Right lobe of liver (tissue), 6 donors: ENCODE measurements at regions not wholly inside any gene's neighbourhood (a gene's known extent, or its start where the extent isn't known, plus 50 kb on each side); places are given as distances from the start of the nearest gene placed in this dataset.
"Not testable (repeated sequence)": the region's sequence is repeated elsewhere in the genome, so short reads cannot be mapped to it uniquely, and the experiment has no call there.

ENCODE experiments used
- ATAC-seq, 4 donors: fragments of 200-7000 bp; cut with Tn5 transposase; one replicate each; pipeline ENCODE4 v1.9.1; 2020; ENCODE audit warnings: mild to moderate bottlenecking in 4 of 4, moderate library complexity in 4 of 4
- DNase-seq, 3 donors: peaks; one replicate each; pipeline ENCODE4 v3.0.0-alpha.2; 2020
- H3K27ac ChIP-seq, 3 donors: fragments of 200-600 bp; one replicate each; pipeline ENCODE4 v1.8.0; 2022
- H3K27me3 ChIP-seq, 2 donors: fragments of 200-600 bp; one replicate each; pipeline ENCODE4 v1.8.0; 2022
- H3K36me3 ChIP-seq, 4 donors: fragments of 200-600 bp; sonication (generic) in 1 of 4; one replicate each; pipeline versions ENCODE4 v1.5.1 to v1.8.0; 2017 to 2022; ENCODE audit warnings: control low read depth in 1 of 4
- H3K4me1 ChIP-seq, 4 donors: fragments of 200-600 bp; sonication (generic) in 1 of 4; one replicate each; pipeline versions ENCODE4 v1.5.1 to v1.8.0; 2017 to 2022; ENCODE audit warnings: control low read depth in 1 of 4
- H3K4me3 ChIP-seq, 3 donors: fragments of 200-600 bp; one replicate each; pipeline ENCODE4 v1.8.0; 2022
- H3K9me3 ChIP-seq, 4 donors: fragments of 200-600 bp; sonication (generic) in 1 of 4; one replicate each; pipeline versions ENCODE4 v1.5.1 to v1.8.0; 2017 to 2022; ENCODE audit warnings: control low read depth in 1 of 4
- POLR2A ChIP-seq: fragments of 450-650 bp; IDR thresholded peaks from one replicate; pipeline ENCODE4 v1.6.1; 2017; ENCODE audit warnings: antibody characterized with exemption, mild to moderate bottlenecking
- WGBS: methylation state at CpG from one replicate; pipeline ENCODE4 v1.1.6; 2018; ENCODE audit warnings: low coverage, low lambda C conversion rate; ENCODE audit not compliant: insufficient coverage; ENCODE audit errors: missing lambda C conversion rate; 5-methylcytosine and 5-hydroxymethylcytosine counted together
- intact Hi-C, 2 donors: fragments of 100-400 bp; cut with DNase I; formaldehyde crosslinking; loops; one replicate each; pipeline versions ENCODE4 v1.11.2 to v1.14.1; 2022
- TF ChIP-seq, protein P1 (sequence below), 4 donors: fragments of 200-600 bp in 3 of 4; fragments of 450-650 bp in 1 of 4; IDR thresholded peaks; one replicate each; pipeline versions ENCODE4 v1.5.1 to v1.8.0; 2016 to 2022; ENCODE audit warnings: antibody characterized with exemption in 4 of 4, mild to moderate bottlenecking in 2 of 4
- donor health status: DM: no; HTN: yes; CAD: no.
- donor health status: DM: no; HTN: no; CAD: no.
- donor health status: DM: no; HTN: no; CAD: no.
- donor health status: DM: no; HTN: yes; CAD: no.
- donor health status: DM: no; HTN: yes; CAD: no.

DNA sequence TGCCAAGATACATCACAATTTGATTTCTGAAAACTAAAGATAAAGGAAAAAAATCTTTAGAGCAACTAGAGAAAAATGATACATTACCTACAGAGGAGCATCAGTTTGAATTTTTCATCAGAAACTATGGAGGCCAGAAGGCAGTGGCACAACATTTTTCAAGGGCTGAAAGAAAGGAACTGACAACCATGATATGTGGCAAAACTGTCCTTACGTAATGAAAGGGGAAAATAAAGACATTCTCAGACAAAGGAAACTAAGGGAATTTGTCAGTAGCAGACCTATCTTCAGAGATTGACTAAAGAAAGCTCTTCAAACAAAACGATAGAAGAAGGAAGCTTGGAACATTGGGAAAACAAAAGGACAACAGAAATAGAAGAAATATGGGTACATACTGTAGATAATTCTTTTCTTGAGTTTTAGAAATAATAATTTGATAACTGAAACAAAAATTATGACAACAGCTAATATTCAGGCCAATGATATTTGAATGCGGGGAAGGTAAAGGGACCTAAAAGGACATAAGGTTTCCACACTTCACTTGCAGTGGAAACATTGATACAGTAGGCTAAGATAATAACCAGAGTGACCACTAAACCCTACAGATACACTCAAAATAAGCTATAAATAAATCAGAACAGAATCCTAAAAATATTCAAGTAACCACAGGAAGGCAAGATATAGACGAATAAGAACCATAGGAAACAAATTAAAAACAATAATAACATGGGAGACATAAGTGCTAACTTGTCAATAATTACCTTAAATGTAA, 70.0 kb upstream of the NPAS2 start:
- Histone ChIP-seq H3K9me3 (no peaks in the 10 kb centered on the region), H3K4me3 (no peak overlapping the region), H3K36me3 (no peaks in the 10 kb centered on the region), H3K4me1 (peaks cover 0 to 34% (median 5%) of the 10 kb centered on the region in 4 donors), H3K27ac (no peak overlapping the region), H3K27me3 (no peaks in the 10 kb centered on the region)
- DNase-seq: no peak
- intact Hi-C loops: no loop called here
- ATAC-seq: no peak
- TF ChIP-seq, protein P1, sequence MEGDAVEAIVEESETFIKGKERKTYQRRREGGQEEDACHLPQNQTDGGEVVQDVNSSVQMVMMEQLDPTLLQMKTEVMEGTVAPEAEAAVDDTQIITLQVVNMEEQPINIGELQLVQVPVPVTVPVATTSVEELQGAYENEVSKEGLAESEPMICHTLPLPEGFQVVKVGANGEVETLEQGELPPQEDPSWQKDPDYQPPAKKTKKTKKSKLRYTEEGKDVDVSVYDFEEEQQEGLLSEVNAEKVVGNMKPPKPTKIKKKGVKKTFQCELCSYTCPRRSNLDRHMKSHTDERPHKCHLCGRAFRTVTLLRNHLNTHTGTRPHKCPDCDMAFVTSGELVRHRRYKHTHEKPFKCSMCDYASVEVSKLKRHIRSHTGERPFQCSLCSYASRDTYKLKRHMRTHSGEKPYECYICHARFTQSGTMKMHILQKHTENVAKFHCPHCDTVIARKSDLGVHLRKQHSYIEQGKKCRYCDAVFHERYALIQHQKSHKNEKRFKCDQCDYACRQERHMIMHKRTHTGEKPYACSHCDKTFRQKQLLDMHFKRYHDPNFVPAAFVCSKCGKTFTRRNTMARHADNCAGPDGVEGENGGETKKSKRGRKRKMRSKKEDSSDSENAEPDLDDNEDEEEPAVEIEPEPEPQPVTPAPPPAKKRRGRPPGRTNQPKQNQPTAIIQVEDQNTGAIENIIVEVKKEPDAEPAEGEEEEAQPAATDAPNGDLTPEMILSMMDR (IDR thresholded peaks at IDR 0.05): no peak
- TF ChIP-seq POLR2A: no peak
- 76% methylated on average over 4 of the region's 4 CpGs for WGBS

DNA sequence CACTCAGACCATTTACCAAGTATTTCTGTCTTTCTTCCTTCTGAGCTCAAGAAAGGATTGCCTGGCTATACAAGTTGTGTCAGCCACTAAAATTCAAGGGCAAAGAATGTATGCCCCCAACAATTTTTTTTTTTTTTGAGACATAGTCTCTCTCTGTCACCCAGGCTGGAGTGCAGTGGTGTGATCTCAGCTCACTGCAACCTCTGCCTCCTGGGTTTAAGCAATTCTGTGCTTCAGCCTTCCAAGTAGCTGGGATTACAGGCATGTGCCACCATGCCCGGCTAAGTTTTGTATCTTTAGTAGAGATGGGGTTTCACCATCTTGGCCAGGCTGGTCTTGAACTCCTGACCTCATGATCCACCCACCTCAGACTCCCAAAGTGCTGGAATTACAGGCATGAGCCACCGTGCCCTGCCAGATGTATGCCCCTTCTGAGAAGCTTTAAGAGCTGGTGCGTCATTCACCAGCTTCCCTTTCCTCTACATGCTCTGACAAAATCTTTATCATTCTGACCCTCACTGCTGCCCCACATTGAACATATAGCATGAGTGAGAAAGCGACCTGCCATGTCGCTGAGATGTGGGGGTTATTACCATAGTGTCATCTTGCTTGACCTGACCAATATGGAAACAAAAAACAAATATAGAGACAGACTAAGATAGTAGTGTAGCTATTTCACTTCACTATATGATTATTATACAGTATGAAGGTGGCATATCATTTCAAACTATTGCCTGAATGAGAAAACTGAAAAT, 67.9 kb upstream of the NPAS2 start:
- H3K4me3 ChIP-seq, H3K36me3 ChIP-seq, H3K27me3 ChIP-seq, ATAC-seq, H3K9me3 ChIP-seq, H3K27ac ChIP-seq, intact Hi-C loops, DNase-seq: not testable (repeated sequence)
- H3K4me1 ChIP-seq: peaks cover 0 to 22% (median 0%) of the 10 kb centered on the region in 4 donors
- WGBS: 64% methylated on average over 4 of the region's 5 CpGs

DNA sequence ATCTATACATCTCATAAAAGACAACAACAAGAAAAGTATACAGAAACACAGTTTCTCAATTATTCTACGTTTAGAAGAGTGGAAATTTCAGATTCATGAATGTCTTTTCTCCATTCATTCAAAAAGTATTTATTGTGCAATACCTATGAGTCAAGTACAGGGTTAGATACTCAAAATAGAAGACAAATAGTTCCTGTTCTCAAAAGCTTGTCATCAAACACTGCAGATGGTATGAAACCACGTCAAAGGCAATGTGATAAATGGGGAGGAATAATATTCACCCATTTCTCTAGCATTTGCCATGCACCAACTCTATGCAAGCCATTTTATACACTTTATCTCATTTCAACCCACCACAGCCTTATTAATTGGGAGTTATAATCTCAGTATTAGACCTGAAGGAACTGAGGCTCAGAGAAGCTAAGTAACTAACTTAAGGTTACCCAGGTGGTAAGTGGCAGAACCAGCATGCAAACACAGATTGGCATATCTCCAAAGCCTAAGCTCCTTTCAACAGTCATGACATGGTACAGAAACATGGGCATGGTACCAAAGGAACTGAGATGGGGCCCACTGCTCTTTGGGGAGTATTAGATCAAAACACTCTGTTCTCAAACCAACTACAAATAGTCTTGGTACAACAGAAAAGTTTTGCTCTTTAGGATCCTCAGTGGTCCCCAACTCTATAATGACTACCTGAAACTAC, 67.2 kb upstream of the NPAS2 start:
- 2% methylated on average over 2 of the region's 2 CpGs for WGBS
- peak; percentile 33 to 84 (median 70) for ATAC-seq
- Histone ChIP-seq H3K9me3 (no peaks in the 10 kb centered on the region), H3K27me3 (no peaks in the 10 kb centered on the region), H3K4me1 (peaks cover 0 to 22% (median 0%) of the 10 kb centered on the region in 4 donors), H3K4me3 (no peak overlapping the region), H3K27ac (no peak overlapping the region), H3K36me3 (no peaks in the 10 kb centered on the region)
- DNase-seq: no peak
- intact Hi-C loops: no loop called here
- no peak for TF ChIP-seq POLR2A
- TF ChIP-seq, protein P1 (IDR thresholded peaks at IDR 0.05): no peak

DNA sequence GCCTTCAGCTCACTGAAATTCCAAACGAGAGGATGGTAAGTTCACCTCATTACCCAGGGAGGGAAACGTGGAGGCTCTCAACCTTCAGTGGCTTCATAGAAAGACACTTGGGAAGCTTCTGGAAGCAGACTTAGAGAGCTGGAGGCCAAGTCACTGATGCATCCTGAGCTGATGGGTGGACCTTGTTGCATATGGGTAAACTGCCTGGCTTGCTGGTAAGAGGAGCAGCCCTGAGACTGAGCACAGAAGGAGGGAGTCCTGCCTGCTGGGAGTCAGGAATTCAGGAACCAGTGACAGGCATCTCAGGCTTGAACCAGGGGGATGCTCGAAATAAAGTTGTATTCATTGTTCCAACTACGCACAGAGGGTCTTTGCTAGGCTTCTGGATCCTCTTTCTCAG, 66.5 kb upstream of the NPAS2 start:
- no peak for DNase-seq
- 82% methylated on average over 3 of the region's 4 CpGs for WGBS
- H3K36me3 ChIP-seq: no peaks in the 10 kb centered on the region
- H3K4me1 ChIP-seq: peaks cover 0 to 22% (median 0%) of the 10 kb centered on the region in 4 donors
- intact Hi-C loops: no loop called here
- H3K9me3 ChIP-seq: no peaks in the 10 kb centered on the region
- no peak overlapping the region for H3K27ac ChIP-seq
- no peaks in the 10 kb centered on the region for H3K27me3 ChIP-seq
- H3K4me3 ChIP-seq: no peak overlapping the region
- no peak for ATAC-seq
- no peak for TF ChIP-seq POLR2A
- TF ChIP-seq, protein P1 (IDR thresholded peaks at IDR 0.05): no peak

DNA sequence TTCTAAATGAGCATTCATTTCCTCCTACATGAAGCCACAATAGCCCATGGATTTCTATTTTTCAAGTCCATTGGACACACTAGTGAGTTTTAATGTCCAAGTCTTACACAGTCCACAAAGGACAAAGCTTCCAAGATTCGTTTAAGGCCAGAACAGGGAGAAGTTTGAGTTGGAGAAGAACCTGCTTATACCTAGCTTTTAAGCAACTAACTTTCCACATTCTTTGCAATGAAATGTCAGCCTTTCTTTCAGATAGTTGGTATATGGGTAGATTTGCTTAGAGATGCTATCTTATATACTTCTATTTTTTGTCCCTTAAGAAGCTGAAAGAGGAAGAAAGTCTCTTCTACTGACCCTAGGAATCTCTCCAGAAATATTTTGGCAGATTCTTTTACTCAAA, 66.1 kb upstream of the NPAS2 start:
- ATAC-seq: no peak
- intact Hi-C loops: no loop called here

More for the DNA sequence above, 66.1 kb upstream of the NPAS2 start:
- no peak overlapping the region for H3K27ac ChIP-seq
- H3K27me3 ChIP-seq: no peaks in the 10 kb centered on the region
- 36% methylated on average over 1 of the region's 1 CpG for WGBS
- no peak for TF ChIP-seq POLR2A
- TF ChIP-seq, protein P1 (IDR thresholded peaks at IDR 0.05): no peak
- H3K9me3 ChIP-seq: no peaks in the 10 kb centered on the region
- no peaks in the 10 kb centered on the region for H3K36me3 ChIP-seq
- no peak for DNase-seq
- H3K4me1 ChIP-seq: peaks cover 0 to 22% (median 0%) of the 10 kb centered on the region in 4 donors
- H3K4me3 ChIP-seq: no peak overlapping the region
